CD4-positive, alpha-beta T cell treated with Interleukin-15 for 4 hours (primary cell): ENCODE measurements at regions not wholly inside any gene's neighbourhood (a gene's known extent, or its start where the extent isn't known, plus 50 kb on each side); places are given as distances from the start of the nearest gene placed in this dataset.
"Not testable (repeated sequence)": the region's sequence is repeated elsewhere in the genome, so short reads cannot be mapped to it uniquely, and the experiment has no call there.

ENCODE experiments used
- DNase-seq: peaks from one replicate; pipeline ENCODE4 v3.0.0-alpha.2; 2020; ENCODE audit warnings: low spot score

- DNase-seq, result no peak
Measured at GRCh38 chr19:14328406-14328805, 52.8 kb upstream of the ADGRE5 start.

GRCh38 chr19:14327061-14327460, 54.2 kb upstream of the ADGRE5 start:
- DNase-seq, result not testable (repeated sequence)

GRCh38 chr19:14325863-14326262, 55.4 kb upstream of the ADGRE5 start:
- no peak for DNase-seq

DNA sequence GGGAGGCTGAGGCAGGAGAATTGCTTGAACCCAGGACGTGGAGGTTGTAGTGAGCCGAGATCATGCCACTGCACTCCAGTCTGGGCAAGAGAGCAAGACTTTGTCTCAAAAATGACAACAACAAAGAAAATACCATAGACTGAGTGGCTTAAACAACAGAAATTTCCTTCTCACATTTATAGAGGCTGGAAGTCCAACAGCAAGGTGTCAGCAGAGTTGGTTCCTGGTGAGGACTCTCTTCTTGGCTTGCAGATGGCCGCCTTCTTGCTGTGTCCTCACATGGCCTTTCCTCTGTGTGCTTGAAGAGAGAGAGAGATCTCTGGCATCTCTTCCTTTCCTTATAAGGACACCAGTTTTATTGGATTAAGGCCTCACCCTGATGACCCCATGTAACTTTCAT, 56.1 kb upstream of the ADGRE5 start:
- DNase-seq, result no peak

- DNase-seq, result no peak
Measured at GRCh38 chr19:14322889-14323463, 58.3 kb upstream of the ADGRE5 start.

DNA sequence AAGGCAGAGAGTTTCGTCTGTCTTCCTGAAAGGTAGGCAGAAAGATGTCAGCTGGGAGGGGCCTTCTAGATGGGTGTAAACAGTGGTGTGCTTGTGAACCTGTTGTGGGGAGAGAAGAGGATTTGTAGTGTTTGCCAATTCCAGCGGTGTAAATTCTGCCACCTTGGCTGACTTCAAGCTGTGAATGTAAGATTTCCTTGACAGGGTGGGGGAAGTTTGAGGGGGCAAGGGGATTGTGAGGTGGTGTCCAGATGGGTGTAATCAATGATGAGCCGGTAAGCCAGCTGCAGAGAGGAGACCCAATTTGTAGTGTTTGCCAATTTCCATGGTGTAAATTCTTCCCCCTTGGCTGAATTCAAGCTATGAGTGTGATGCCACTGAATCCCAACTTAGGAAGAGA, 61.0 kb upstream of the ADGRE5 start:
- no peak for DNase-seq

- not testable (repeated sequence) for DNase-seq
Measured at GRCh38 chr19:14319720-14320119, 61.5 kb upstream of the ADGRE5 start.

- DNase-seq, result no peak
Measured at GRCh38 chr19:14318873-14319272, 62.4 kb upstream of the ADGRE5 start.

DNA sequence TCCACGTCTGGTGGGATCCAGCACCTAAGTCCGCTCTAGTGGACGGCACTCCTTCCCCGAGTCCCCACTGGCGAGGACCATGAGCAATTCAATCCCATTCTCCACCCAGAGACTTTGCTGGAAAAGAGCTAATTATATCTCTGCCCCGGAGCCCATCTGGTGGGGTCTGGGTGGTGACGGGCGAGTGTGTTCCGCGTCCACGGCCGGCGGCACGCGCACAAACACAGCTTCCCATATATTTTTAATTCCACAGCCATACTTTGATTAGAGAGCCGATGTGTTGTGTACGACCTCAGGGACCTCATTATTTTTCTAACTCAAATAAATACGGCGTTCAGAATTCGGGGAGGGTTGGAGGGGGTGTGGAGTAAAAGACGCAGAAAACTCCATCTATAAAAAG, 64.1 kb upstream of the ADGRE5 start:
- no peak for DNase-seq

DNA sequence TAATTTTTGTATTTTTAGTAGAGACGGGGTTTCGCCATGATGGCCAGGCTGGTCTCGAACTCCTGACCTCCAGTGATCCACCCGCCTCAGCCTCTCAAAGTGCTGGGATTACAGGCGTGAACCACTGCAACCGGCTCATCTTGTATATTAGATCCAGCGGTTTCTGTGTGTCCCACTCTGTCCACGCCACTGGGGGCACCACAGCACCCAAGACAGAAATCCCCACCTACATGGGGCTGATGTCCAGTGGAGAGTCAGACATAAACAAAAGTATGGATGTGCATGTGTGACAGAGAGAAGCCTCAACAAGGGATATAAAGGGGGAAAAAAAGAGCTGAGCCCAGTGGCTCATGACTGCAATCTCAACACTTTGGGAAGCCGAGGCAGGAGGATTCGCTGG, 65.8 kb upstream of the ADGRE5 start:
- no peak for DNase-seq

DNA sequence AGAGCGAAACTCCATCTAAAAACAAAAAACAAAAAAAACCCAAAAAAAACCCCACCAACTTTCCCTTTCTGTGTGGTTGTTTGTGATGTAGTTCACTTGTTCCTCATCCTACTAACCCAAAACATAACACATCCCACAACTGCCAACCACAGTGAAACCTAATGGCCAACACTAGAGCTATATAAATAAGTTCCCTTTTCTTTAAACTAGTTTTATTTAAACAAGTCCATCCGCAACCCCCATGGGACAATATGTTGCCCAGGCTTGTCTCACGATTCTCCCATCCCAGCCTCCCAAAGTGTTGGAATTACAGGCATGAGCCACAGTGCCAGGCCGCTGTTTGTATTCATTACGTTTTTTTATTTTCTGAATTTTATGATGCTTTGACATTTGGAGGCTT, 71.2 kb upstream of the ADGRE5 start:
- DNase-seq, result no peak

DNA sequence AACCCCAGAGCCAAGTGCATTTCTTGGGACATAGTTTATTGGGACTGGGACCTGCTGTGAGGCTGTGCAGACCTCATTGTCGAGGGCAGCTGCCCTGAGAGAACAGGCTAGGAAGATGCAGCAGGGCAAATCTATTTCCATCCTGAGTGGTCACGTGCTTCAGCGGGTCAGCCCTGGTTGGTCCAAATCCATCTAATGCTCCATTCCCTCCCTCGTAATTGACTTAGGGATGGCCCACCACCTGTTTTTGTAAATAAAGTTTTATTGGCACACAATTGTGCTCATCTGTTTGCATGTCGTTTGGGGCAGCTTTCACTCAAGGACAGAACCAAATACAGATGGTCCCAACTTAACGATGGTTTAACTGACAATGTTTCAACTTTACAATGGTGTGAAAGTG, 75.5 kb upstream of the ADGRE5 start:
- no peak for DNase-seq

DNA sequence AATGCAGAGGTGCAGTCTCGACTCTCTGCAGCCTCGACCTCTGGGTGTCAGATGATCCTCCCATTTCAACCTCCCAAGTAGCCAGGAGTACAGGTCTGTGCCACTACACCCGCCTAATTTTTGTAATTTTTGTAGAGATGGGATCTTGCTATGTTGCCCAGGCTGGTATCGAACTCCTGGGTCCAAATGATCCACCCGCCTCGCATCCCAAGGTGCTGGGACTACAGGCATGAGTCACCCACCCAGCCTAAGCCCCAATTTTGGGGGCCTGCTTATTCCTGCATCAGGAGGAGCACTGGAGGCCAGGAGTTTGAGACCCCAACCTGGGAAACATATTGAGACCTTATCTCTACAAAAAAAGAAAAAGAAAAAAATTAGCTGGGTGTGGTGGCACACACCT, 80.1 kb upstream of the ADGRE5 start:
- DNase-seq, result no peak

DNA sequence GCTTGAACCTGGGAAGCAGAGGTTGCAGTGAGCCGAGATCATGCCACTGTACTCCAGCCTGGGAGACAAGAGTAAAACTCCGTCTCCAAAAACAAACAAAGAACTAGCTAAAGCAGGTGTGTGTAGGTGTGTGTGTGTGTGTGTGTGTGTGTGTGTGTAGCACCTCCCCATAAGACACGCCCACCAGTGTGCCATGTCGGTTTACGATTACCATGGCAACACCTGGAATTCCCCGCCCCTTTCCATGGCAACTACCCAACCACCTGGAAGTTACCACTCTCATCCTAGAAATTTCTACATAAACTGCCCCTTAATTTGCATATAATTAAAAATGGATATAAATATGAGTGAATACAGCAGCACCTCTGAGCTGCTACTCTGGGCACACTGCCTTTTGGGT, 80.9 kb upstream of the ADGRE5 start:
- no peak for DNase-seq

- DNase-seq, result not testable (repeated sequence)
Measured at GRCh38 chr19:14299224-14299827, 81.9 kb upstream of the ADGRE5 start.

DNA sequence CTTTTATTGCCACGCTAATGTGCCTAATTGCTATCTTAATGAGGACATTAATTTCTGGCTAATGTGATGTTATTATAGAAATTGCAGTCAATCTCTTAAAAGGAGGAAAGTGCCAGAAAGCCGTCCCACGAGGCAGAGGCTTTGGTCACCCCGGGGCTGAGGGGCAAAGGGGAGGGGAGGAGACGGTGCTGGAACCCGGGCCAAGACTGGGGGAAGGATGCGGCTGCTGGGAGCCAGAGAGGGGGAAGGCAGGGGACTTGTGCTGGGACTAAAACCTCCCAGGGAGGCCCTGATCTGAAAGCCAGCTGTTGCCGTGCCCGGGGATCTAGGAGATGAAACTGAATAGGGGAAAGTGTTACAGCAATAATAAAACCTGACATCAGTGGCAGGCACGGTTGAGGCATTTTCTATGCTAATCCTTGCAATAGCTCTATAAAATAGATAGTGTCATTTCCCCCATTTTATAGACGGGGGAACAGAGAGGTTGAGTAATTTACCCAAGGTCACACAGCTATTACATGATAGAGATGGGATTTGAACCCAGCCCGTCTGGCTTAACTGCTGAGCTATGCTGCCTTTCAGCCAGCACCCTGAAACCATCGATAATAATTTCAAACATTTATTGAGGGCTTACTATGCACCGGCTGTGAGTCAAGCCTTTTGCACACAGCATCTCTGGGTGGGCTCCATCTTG, 83.2 kb upstream of the ADGRE5 start:
- not testable (repeated sequence) for DNase-seq

- DNase-seq, result not testable (repeated sequence)
Measured at GRCh38 chr19:14294974-14295373, 86.3 kb upstream of the ADGRE5 start.

GRCh38 chr19:14293816-14294170, 87.5 kb upstream of the ADGRE5 start:
- not testable (repeated sequence) for DNase-seq

DNA sequence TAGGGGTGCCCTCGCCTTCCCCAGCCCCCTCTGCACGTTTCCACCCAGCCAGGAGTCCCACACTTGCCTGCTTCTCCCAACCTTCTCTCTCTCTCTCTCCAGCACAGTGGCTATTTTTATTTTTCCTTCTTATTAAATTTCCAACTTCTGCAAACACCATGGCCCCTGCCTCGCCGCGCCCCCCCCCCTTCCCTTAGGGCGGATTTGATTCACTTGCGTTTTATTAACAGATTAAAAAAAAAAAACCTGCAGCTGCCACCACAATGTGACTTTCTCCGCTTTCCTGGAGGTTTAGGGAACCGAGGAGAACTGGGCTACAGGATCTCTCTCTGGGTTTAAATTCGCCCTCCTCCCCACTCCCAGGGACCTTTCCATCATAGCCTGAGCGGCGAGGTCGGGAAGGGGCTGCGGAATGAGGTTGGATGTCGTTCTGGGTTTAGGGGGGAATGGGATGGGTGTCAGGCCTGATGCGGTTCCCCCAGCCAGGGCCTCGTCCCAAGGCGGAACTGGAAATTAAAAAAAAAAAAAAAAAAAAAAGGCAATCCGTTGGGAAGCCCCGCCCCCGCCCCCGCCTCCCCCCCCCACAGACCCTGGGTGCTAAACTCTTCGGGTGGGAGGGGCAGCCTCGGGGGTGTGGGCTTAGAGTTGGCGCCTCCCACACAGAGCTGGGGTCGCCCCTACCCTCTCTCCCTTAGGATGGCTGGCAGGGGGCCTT, 87.3 kb upstream of the ADGRL1 start:
- not testable (repeated sequence) for DNase-seq

- not testable (repeated sequence) for DNase-seq
Measured at GRCh38 chr19:14289810-14290209, 83.8 kb upstream of the ADGRL1 start.

- DNase-seq, result not testable (repeated sequence)
Measured at GRCh38 chr19:14287837-14288236, 81.9 kb upstream of the ADGRL1 start.

DNA sequence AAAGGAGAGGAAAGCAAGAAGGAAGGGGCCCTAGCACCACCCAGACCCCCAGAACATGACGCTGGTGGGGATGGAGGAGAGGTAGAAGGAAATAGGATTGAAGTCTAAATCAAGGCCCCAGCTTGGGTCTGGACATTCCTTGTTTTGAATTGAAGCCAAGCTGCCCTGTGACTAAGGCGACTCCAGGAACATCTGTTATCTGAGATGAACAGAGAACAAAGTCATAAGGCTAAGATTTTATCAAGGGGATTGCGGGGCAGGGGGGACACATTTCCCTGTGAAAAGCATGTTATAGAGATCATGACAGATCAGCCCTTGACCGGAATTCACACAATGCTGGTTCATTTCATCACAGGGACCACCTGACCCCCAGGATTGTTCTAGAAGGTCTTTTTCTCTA, 80.6 kb upstream of the ADGRL1 start:
- DNase-seq, result not testable (repeated sequence)

DNA sequence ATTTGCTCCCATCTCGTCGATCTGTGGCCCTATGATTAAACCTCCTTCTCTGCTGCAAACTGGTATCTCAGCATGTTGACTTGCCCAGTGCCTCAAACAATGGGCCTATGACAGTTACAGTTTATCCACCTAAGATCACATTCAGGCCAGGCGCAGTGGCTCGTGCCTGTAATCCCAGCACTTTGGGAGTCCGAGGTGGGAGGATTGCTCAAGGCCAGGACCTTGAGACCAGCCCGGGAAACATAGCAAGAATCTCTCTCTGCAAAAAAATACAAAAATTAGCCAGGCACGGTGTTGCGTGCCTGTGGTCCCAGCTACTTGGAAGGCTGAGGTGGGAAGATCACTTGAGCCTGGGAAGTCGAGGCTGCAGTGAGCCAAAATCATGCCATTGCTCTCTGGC, 79.8 kb upstream of the ADGRL1 start:
- not testable (repeated sequence) for DNase-seq
